GM18505 (cell line): ENCODE measurements at regions not wholly inside any gene's neighbourhood (a gene's known extent, or its start where the extent isn't known, plus 50 kb on each side); places are given as distances from the start of the nearest gene placed in this dataset.

Source experiments
- ATAC-seq: cut with Tn5 transposase; IDR thresholded peaks from one replicate; pipeline ENCODE4 v1.9.1; 2021; ENCODE audit not compliant: unreplicated experiment
- POLR2A ChIP-seq: IDR thresholded peaks from 4 replicates; pipeline ENCODE4 v1.6.1; 2011; ENCODE audit warnings: borderline replicate concordance; ENCODE audit not compliant: insufficient read depth, insufficient read length; ENCODE audit errors: extremely low read depth

GRCh38 chr18:61159246-61159645, 174.0 kb upstream of the CDH20 start:
- TF ChIP-seq POLR2A, result no peak
- ATAC-seq, result no peak

- no peak for ATAC-seq
- TF ChIP-seq POLR2A, result no peak
Observed at GRCh38 chr18:61164321-61164720, 168.9 kb upstream of the CDH20 start.

GRCh38 chr18:61167902-61168301, 165.3 kb upstream of the CDH20 start:
- no peak for ATAC-seq

GRCh38 chr18:61169386-61169785, 163.8 kb upstream of the CDH20 start:
- ATAC-seq, result no peak
- no peak for TF ChIP-seq POLR2A

More at GRCh38 chr18:61167902-61168301, 165.3 kb upstream of the CDH20 start:
- TF ChIP-seq POLR2A, result no peak

DNA sequence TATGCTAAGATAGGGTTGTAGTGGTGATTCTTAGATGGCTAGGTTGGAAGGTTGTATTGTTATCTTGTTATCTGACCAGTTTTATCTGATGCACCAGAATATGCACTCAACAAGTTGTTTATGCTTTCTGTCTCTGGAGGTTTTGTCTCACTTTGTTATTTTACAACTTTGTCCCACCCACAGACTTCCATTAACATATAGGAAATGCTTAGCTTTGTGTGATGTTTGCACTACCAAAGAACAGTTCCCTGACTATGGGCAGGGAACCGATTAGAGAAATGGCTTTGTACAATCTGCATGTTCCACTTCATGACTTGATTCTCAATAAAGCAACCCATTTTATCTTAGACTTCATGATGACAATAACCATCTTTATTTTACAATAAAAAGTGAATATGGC, 160.6 kb upstream of the CDH20 start:
- ATAC-seq, result no peak
- no peak for TF ChIP-seq POLR2A

DNA sequence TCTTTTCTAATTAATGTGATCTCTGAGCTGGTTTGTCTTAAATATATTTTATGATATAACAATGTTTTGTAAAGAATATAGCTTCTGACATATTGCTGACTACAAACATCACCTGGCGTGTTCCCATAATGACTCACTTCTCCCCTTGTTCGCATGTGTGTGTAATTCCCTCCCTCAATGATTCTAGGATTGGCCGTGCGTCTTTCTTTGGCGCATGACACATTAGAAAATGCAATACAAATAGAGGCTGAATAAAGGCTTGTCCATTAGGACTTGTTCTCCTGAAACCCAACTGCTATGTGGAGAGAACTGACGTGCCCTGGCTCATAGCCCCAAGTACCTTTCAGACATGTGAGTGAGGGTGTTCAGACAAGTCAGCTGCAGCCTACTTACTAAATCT, 159.7 kb upstream of the CDH20 start:
- TF ChIP-seq POLR2A, result no peak
- ATAC-seq, result no peak

DNA sequence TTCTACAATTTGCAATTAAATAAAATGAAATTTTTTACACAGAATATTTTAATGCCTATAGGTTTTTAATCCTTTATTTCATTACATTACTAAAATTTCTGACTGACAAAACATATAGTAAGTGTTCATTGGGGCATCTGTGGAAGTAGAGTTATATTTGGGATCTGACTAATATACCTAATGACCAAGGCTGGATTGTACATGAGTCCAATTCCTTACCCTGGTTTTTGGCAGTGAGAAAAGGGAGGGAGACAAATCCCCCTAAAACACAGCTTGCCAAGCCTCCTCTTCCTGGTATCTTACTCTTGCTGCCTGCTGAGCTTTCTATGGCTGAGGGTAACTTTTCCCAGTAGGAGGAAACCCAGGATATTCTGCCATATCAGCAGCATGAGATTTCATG, 149.4 kb upstream of the CDH20 start:
- no peak for ATAC-seq
- no peak for TF ChIP-seq POLR2A

DNA sequence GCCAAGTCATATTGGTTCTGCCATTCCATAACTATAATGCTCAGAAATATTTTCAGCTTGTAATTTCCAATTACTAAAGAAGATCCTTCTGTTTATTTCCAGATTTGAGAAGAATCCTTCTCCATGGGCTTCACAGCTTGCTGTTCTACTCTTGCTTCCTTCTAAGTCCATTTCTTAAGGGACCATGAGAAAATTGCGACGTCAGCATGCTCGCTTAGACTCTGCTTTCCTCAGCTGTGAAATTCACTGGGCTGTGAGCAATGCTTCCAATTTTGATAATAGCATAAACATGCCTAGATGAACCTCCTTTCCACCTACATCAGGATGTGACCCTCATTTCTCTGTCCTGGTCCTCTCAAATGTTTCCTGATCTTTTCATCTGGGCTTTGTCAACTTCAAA, 145.3 kb upstream of the CDH20 start:
- ATAC-seq, result no peak
- no peak for TF ChIP-seq POLR2A

- TF ChIP-seq POLR2A, result no peak
- ATAC-seq, result no peak
Observed at GRCh38 chr18:61189376-61189775, 143.9 kb upstream of the CDH20 start.

DNA sequence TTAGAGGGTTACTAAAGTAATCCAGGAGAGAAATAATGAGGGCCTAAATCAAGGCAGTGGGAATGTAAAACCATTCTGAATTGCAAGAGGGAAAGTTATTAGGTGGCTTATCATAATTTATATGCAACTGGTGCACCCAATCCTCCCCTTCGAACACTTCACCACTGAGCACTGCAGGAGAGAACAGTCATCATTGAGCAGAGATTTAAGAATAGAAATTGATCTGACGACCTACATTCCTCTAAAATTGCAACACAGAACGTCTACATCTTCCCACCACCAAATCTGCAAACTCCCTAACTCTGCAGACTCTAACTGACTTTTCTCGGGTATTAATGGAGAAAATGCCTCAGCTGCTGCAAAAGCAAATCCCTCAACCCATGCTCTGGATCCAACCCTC, 138.5 kb upstream of the CDH20 start:
- ATAC-seq, result no peak
- no peak for TF ChIP-seq POLR2A

- ATAC-seq, result no peak
- no peak for TF ChIP-seq POLR2A
Observed at GRCh38 chr18:61196750-61197149, 136.5 kb upstream of the CDH20 start.

DNA sequence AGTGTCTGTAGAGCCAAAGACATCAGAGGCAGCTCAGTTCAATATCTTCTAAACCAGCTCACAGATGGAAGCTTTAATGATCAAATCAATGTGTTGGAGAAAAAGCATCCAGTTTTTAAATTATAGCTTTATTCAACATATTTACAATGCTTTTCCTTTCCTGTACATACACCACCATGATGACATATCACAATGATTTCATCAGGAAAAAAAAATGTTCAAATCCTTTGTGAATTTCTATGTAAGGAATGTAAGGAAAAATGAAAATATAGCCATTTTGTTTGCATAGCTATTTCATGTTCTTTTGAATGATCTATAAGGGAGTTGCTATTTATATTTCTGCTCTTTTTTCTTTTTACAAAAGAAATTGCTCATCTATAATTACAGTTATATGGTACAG, 134.7 kb upstream of the CDH20 start:
- no peak for TF ChIP-seq POLR2A

GRCh38 chr18:61199171-61199848, 133.9 kb upstream of the CDH20 start:
- no peak for ATAC-seq
- TF ChIP-seq POLR2A, result no peak

More for the DNA sequence above, 134.7 kb upstream of the CDH20 start:
- no peak for ATAC-seq

DNA sequence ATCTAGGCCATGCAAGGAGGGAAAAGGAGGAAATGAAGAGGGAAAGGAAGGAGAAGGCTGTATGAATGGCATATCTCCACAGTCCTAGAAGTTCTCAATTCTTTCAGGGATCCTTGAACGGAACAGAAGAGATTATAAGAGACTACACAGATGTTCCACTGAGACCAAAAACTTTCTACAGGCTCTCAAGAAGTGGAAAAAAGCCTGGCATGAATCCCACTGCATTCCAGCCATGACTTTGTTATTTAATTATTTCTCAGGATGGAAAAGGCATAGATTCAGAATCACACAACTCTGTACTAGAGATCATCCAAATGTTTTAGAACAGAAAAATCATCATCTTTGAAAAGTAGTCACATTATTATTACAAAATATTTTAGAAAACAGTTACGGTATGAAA, 131.7 kb upstream of the CDH20 start:
- no peak for ATAC-seq
- TF ChIP-seq POLR2A, result no peak

GRCh38 chr18:61203151-61203550, 130.1 kb upstream of the CDH20 start:
- no peak for TF ChIP-seq POLR2A
- no peak for ATAC-seq
